ENCODE measurements at regions not wholly inside any gene's neighbourhood (a gene's known extent, or its start where the extent isn't known, plus 50 kb on each side); places are given as distances from the start of the nearest gene placed in this dataset.

DNA sequence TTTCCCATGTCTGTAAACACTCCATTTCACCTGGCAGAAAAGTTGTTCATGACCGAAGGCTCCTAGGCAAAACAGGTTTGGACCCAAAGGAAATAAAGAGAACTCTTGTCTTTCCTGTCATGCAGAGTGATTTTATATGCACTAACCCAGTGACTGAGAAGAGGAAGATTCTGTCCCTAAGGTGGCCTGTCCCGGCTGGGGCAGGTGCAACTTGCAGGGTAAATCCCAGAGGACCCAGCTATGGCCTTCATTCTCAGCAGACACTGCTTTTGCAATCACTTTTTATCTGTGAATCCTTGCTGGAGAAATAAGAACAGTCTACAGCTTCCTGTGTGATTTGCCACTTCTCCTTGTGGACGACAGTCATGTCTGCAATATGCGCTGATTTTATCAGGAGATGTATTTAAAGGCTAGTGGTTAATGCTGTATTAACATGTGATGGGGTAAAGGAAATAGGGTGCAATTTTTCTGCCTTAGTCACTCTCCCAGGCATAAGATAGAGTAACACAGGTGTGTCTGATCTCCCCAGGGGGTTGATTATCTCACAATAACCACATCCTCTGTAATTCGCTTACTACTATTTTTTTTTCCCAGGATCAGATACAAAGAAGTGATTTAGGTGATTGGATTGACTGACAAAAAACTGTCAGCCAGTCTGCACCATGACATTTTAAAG, 696.8 kb upstream of the SOX9 start:
- Histone ChIP-seq H3K27ac (ENCODE audit: low read depth in 2 of 2, low read length in 2 of 2) (no peak overlapping the region), H3K9me3 (ENCODE audit: control insufficient read depth in 2 of 3, insufficient read depth in 1 of 3, low read length in 3 of 3) (peaks cover 0 to 3% (median 2%) of the 10 kb centered on the region in 3 donors), H3K27me3 (ENCODE audit: control insufficient read depth, insufficient read depth, low read length) (no peaks in the 10 kb centered on the region), H3K9ac (ENCODE audit: low read length in 3 of 3) (no peak overlapping the region), H3K36me3 (ENCODE audit: control insufficient read depth in 2 of 3, insufficient read depth in 3 of 3, low read length in 3 of 3) (no peaks in the 10 kb centered on the region), H3K4me3 (ENCODE audit: low read length in 3 of 3) (no peak overlapping the region), H3K4me1 (ENCODE audit: control insufficient read depth in 2 of 3, insufficient read depth in 2 of 3, low read depth in 1 of 3, low read length in 3 of 3) (no peaks in the 10 kb centered on the region)
- no peak for DNase-seq
- FAIRE-seq = no peak
- intact Hi-C loops (cut with DNase I) = no loop called here
- TF ChIP-seq, protein P1, sequence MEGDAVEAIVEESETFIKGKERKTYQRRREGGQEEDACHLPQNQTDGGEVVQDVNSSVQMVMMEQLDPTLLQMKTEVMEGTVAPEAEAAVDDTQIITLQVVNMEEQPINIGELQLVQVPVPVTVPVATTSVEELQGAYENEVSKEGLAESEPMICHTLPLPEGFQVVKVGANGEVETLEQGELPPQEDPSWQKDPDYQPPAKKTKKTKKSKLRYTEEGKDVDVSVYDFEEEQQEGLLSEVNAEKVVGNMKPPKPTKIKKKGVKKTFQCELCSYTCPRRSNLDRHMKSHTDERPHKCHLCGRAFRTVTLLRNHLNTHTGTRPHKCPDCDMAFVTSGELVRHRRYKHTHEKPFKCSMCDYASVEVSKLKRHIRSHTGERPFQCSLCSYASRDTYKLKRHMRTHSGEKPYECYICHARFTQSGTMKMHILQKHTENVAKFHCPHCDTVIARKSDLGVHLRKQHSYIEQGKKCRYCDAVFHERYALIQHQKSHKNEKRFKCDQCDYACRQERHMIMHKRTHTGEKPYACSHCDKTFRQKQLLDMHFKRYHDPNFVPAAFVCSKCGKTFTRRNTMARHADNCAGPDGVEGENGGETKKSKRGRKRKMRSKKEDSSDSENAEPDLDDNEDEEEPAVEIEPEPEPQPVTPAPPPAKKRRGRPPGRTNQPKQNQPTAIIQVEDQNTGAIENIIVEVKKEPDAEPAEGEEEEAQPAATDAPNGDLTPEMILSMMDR (IDR thresholded peaks at IDR 0.05; ENCODE audit: borderline replicate concordance, extremely low read depth, insufficient read depth) = no peak

DNA sequence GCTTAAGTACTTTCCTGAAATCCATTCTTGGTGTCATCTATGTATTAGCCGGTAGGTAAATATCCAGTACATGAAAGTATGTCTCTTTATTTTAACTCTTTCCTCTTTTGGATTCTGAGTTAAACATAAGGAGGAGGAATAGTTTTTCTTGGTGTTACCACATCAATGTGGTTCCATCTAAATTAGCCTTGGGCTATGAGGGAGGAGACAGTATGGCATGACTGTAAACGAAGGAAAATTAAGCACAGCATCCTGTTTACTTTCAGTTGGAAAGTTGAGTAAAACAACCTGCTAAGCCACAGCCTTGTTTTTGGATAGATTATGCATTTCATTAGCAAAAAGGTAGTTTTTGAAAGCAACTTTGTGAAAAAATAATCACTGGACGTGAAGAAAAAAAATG, 693.0 kb upstream of the SOX9 start:
- FAIRE-seq = no peak
- no peaks in the 10 kb centered on the region for H3K36me3 ChIP-seq (ENCODE audit: control insufficient read depth in 2 of 3, insufficient read depth in 3 of 3, low read length in 3 of 3)
- TF ChIP-seq, protein P1 (IDR thresholded peaks at IDR 0.05; ENCODE audit: borderline replicate concordance, extremely low read depth, insufficient read depth) = no peak

DNA sequence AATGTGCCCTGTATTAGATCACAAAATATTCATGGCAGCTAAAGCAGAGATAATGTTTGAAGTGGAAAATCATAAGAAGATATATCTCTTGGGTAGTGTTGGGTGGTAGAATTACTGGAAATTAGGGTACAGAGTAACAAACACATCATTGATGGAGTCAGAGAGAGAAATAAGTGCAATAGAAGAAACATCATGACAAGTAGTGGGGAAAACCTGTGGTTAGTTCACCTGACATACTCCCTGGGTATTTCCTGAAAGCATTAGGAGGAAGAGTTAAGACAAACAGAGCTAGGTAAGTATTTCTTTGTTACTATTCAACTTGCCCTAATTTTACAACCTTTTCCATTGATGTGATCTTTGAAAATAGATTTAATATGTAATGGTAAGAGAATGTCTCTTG, 691.9 kb upstream of the SOX9 start:
- Histone ChIP-seq H3K9me3 (ENCODE audit: control insufficient read depth in 2 of 3, insufficient read depth in 1 of 3, low read length in 3 of 3) (peaks cover 0 to 3% (median 0%) of the 10 kb centered on the region in 3 donors), H3K4me3 (ENCODE audit: low read length in 3 of 3) (no peak overlapping the region), H3K27ac (ENCODE audit: low read depth in 2 of 2, low read length in 2 of 2) (no peak overlapping the region), H3K36me3 (ENCODE audit: control insufficient read depth in 2 of 3, insufficient read depth in 3 of 3, low read length in 3 of 3) (no peaks in the 10 kb centered on the region), H3K9ac (ENCODE audit: low read length in 3 of 3) (no peak overlapping the region), H3K4me1 (ENCODE audit: control insufficient read depth in 2 of 3, insufficient read depth in 2 of 3, low read depth in 1 of 3, low read length in 3 of 3) (no peaks in the 10 kb centered on the region), H3K27me3 (ENCODE audit: control insufficient read depth, insufficient read depth, low read length) (no peaks in the 10 kb centered on the region)
- intact Hi-C loops (cut with DNase I) = no loop called here
- TF ChIP-seq, protein P1 (IDR thresholded peaks at IDR 0.05; ENCODE audit: borderline replicate concordance, extremely low read depth, insufficient read depth) = no peak
- DNase-seq (no peak), FAIRE-seq (no peak)

More for the DNA sequence above, 693.0 kb upstream of the SOX9 start:
- DNase-seq = no peak
- no peaks in the 10 kb centered on the region for H3K27me3 ChIP-seq (ENCODE audit: control insufficient read depth, insufficient read depth, low read length)
- no peak overlapping the region for H3K9ac ChIP-seq (ENCODE audit: low read length in 3 of 3)
- H3K4me1 ChIP-seq (ENCODE audit: control insufficient read depth in 2 of 3, insufficient read depth in 2 of 3, low read depth in 1 of 3, low read length in 3 of 3) = no peaks in the 10 kb centered on the region
- H3K9me3 ChIP-seq (ENCODE audit: control insufficient read depth in 2 of 3, insufficient read depth in 1 of 3, low read length in 3 of 3) = peaks cover 0 to 3% (median 0%) of the 10 kb centered on the region in 3 donors
- intact Hi-C loops (cut with DNase I) = no loop called here
- H3K4me3 ChIP-seq (ENCODE audit: low read length in 3 of 3) = no peak overlapping the region
- H3K27ac ChIP-seq (ENCODE audit: low read depth in 2 of 2, low read length in 2 of 2) = no peak overlapping the region

DNA sequence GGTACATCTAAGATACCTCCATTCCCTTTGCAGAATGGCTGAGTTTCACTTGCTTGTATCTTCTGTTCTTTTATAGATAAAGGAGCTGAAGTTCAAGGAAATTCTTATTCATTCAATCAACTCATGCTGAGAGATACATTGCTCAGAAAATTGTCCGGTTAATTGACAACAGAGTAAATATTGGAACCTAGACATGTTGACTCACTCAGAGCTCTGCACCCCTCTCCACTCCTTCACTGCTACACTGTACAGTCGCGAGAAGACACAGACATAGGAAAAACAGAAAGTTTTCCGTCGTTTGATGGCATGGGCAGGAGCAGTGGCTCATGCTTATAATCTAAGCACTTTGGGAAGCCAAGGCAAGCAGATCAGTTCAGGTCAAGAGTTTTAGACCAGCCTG, 690.5 kb upstream of the SOX9 start:
- no peaks in the 10 kb centered on the region for H3K27me3 ChIP-seq (ENCODE audit: control insufficient read depth, insufficient read depth, low read length)
- H3K4me3 ChIP-seq (ENCODE audit: low read length in 3 of 3) = no peak overlapping the region
- no peak overlapping the region for H3K27ac ChIP-seq (ENCODE audit: low read depth in 2 of 2, low read length in 2 of 2)
- H3K4me1 ChIP-seq (ENCODE audit: control insufficient read depth in 2 of 3, insufficient read depth in 2 of 3, low read depth in 1 of 3, low read length in 3 of 3) = no peaks in the 10 kb centered on the region
- no peaks in the 10 kb centered on the region for H3K36me3 ChIP-seq (ENCODE audit: control insufficient read depth in 2 of 3, insufficient read depth in 3 of 3, low read length in 3 of 3)
- no peak for DNase-seq
- intact Hi-C loops (cut with DNase I) = no loop called here
- H3K9ac ChIP-seq (ENCODE audit: low read length in 3 of 3) = no peak overlapping the region
- TF ChIP-seq, protein P1 (IDR thresholded peaks at IDR 0.05; ENCODE audit: borderline replicate concordance, extremely low read depth, insufficient read depth) = no peak
- H3K9me3 ChIP-seq (ENCODE audit: control insufficient read depth in 2 of 3, insufficient read depth in 1 of 3, low read length in 3 of 3) = peaks cover 0 to 3% (median 0%) of the 10 kb centered on the region in 3 donors
- FAIRE-seq = no peak

Data from kidney (tissue), 13 donors.